ENCODE measurements at regions not wholly inside any gene's neighbourhood (a gene's known extent, or its start where the extent isn't known, plus 50 kb on each side); places are given as distances from the start of the nearest gene placed in this dataset.

DNA sequence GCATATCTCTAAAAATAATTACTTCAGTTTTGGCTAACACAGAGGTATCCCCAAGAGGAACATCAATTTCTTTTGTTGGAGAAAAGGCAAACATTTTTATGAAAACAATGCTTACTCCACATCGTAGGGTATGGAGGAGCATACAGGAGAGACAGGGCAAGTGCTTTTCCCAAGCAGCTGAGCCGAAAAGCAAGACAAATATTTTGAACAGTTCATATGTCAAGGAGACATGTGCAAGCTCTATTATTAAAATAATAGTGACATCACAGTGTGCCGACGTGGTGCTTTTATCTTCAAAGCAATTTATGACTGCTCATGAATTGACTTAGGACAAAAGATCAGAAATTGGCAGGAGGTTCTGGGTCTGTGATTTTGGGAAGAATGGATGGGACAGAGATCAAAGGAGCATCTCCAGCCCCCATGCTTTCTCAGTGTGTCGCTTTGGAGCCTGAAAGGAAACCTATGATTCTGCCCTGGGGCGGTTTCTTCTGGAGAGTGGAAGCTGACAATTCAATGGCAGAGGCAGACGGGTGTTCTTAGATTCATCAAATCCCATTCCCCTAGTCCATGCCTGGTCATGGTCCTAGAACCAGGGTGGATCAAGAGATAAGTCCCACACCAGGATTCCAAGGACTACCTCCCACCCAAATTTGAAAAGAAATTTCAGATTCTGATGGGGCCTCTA lies 97.1 kb downstream of the JCAD start:
- DNase-seq, result no peak

DNA sequence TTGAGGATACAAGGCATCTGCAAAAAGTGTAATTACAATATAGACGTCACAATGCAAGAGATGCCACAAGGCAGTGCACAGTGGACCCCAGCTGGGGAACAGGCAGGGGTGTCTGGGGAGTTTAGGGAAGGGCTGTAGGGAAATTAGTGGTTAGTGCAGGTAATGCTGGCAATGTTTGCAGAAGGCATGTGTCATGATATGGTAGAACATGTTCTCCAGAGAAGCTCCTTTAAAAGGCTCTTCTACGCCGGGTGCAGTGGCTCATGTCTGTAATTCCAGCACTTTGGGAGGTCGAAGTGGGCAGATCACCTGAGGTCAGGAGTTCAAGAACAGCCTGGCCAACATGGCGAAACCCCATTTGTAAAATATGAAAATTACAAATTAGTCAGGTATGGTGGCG lies 98.0 kb downstream of the JCAD start:
- no peak for DNase-seq

DNA sequence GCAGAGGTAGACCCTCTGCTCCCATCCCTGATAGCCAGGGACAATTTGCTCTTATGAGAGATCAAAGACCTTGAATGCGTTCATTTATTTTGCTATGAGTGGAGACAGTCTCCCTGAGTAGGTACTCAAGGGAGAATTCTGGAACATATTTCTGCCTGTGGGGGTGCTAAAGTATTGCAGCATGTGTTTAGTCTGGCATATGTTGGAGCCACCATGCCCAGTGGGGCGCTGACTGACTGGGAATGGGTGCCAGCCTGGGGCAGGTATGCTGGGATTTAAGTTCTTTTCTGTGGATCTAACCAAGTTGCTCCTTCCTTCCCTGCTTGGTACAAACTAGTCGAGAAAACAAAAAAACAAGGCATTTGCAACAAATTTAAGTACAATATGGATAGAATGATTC lies 99.1 kb downstream of the JCAD start:
- DNase-seq, result no peak

DNA sequence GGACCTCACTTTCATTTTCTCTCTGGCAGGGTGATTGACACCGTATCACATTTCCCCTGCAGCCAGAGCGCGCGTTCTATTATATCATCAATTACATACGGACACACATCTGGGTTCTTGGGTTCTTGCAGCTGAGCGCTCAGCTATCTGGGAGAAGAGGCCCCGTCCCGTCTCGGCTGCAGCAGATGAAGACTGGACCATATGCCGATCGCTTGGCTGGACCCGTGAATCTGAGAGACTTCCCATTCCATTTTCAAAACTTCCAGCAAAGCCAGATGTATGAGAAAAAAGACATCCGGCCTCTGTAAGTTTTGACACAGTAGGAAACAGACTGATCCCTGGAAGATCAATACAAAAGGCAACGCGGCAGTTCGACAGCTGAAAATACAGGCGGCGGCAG lies 99.8 kb downstream of the JCAD start:
- no peak for DNase-seq

DNA sequence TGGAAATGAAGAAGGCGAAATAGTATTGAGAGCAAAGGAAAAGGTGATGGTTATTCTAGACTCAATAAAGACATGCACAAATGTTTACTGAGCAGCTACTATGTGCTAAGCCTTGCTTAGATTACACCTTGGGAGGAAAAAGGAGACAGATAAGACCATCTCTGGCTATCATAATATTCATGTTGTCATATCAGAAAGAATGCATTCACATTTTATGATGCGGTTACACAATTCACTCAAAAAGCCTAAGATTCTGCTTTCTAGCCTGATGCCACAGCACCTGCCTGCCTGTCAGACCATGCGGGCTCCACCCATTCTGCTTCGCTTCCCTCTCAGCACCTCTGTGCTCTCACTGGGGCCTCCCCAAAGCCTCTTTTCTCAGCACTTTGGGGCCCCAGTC lies 100.9 kb downstream of the JCAD start:
- no peak for DNase-seq

DNA sequence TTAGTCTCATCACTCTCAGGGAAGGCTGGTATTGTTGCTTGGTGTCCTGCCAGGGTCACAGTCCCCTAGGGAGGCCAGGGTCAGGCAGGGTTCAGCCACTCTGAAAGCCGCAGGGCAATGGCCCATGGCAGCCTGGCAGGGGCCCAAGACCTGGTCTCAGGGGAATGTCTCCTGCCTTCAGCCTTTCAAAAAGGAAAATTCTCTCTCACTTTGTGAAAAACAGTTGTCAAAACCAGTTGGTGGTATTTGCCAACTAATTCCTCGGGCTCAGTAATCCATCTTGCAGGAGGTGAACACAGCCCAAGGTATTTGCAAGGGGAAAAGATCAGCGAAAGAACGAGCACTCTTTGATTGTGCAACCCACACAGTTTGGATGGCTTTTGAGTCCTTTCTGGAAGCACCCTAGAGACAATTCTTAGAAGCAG lies 101.5 kb downstream of the JCAD start:
- no peak for DNase-seq

DNA sequence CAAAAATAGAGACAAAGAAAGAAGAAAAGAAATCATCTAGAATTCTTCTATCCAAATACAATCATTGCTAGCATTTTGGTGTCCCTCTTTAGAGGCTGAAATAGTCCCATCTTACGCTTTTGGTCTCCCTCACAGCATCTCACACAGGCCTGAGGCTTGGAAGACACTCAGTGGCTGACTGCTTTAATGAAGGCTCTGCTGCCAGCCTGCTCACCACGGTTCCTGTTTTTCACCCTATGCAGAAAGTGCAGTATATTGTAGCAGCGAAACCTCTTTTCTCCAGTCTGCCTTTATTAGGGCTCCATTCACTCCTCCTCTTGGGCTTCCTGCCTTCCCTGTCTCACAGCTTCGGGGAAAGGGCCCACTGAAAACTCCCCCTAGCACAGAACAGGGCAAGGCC lies 102.2 kb downstream of the JCAD start:
- no peak for DNase-seq

DNA sequence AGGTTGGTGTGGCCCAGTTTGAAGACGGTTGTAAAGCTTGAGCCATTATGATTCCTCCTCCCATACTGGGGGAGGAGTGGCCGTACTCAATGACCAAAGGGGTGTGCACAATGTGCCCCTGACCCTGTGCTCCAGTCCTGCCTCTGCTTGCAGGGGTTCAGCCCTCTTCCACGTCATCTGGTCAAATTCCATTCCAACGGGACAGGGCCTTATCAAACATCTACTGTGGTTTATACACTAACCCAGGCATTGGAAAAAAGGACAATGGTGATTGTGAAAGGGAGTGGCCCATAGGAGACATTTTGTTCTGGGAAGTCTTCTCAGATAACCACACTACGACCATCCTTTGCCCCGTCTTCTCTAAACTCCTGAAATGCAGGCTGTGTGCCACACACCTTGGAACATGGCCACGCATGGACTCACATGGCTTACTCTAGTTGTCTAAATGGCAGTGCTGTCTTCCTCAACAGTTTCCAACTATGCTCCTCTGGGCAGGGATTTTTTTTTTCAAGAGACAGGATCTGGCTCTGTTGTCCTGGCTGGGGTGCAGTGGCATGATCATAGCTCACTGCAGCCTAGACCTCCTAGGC lies 103.0 kb downstream of the JCAD start:
- no peak for DNase-seq

DNA sequence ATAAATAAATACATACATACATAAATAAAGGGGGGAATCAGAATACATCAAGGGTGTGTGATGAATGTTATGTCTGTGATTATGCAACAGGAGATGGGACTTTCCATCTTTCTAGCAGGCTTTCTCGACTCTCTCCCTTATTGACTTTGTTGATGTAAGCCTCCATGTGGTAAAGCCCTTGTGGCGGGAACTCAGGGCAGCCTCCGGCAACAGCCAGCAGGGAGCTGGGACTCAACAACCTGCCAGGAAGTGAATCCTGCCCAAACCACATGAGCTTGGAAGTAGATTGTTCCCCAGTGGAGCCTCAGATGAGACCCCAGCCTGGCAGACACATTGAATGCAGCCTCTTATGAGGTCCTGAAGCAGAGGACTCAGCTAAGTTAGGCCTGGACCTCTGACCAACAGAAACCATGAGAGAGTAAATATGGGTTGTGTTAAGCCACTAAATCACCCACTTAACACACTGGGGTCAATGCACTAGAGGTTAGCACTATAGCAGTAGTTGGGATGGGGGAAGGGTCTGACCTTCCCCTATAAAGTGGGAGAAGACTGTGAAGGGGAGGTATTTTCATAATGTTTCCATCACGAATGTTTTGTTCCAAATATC lies 104.0 kb downstream of the JCAD start:
- DNase-seq, result no peak

DNA sequence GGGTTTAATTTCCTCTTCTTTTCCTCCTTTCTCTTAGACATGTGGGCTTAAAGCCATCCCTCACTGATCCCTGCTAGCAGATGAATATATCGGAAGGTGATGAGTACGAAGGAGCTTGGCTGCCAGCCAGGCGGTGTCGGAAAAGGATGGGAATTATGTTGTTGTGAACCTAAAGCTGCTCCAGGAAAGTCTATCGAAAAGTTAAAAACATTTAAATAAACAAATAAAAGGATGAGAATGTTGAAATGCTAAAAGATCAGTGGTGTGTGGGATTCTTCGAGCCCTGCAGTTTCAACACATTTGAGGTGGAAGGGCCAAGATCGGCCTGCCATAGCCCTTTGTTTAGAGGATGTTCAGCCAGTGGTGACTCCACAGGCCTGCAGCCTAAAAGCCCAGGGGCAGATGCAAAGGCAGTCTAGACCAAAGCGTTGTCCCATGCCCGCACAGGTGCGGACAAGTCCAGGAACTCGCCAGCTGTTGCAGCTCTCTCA lies 107.9 kb downstream of the JCAD start:
- DNase-seq, result no peak

DNA sequence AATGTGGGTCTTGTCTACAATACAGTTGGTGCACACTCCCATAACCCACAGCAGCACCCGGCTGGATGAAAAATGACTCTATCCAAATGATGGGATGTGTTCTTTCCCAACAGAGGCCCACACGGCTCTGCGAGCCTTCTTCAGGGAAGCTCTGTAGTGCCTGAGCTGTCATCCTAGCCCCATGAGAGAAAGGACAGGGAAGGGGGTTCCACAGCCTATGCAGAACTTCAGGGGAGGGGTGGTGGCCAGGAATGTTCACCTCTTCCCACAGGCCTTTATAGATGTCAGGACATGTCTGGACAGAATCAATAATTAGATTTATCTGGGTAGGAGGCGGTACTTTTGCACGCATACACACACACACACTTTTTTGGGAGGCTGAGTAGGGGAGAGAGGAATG lies 109.0 kb downstream of the JCAD start:
- no peak for DNase-seq

DNA sequence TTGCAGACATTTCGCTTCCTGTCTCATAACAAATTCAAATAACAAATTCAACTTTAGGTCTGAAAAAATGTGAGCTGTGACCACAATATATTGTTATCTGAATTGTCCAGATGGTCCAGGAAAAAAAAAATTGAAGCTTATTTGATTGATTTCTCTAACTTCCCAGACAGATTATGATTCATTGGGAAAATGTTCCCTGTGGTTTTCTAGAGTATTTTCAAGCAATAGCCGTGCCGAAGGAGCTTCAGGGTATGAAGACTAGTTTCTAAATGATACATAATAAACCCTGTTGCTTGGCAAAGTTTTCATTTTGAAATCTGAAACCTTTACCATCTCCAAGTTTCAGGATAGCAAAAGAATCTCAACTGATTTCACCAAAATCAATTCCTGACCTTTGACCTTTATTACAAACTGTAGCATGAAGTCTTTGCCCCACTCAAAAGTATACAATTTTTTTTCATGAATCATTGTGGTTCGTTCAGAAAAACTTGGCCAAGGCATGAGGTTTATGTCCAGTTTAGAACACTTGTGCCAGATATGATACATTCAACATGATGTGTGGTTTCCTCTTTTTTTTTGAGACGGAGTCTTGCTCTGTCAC lies 109.9 kb downstream of the JCAD start:
- no peak for DNase-seq

DNA sequence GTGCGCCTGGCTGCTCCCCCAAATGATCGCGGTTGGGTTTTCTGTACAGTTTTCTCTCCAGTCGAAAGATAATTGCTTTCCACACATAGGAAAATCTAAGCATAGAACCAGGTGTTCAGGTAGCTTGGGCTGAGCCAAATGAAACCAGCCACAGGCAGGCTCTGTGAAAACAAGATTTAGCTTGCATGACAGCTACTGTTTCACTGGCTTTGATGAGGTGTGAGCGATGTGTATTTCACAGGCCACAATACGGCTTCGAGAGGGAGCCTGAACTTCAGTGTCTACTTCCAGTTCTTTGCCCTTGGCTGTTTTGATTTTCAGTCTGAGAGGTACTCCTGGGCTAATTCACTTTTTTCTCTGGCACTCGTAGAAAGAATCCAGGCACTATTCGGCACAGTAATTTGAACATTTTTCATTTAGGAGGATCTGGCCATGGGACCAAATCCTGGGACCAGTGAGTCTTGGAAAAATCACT lies 110.5 kb downstream of the JCAD start:
- DNase-seq, result no peak

DNA sequence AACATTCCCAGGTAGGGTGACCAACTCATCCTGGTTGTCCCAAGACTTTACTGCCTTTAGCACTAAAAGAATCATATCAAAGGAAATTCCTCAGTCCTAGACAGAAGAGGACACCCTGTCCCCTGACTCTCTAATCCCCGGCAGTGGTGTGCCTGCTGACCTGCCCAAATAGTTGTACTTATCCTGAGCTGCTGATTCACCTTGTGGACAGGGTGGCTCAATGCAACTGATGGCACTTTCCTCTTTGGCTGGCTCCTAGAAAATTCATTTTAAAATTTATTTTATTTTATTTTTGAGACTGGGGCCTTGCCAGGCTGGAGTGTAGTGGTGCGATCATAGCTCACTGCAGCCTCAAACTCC lies 111.7 kb downstream of the JCAD start:
- DNase-seq, result no peak

DNA sequence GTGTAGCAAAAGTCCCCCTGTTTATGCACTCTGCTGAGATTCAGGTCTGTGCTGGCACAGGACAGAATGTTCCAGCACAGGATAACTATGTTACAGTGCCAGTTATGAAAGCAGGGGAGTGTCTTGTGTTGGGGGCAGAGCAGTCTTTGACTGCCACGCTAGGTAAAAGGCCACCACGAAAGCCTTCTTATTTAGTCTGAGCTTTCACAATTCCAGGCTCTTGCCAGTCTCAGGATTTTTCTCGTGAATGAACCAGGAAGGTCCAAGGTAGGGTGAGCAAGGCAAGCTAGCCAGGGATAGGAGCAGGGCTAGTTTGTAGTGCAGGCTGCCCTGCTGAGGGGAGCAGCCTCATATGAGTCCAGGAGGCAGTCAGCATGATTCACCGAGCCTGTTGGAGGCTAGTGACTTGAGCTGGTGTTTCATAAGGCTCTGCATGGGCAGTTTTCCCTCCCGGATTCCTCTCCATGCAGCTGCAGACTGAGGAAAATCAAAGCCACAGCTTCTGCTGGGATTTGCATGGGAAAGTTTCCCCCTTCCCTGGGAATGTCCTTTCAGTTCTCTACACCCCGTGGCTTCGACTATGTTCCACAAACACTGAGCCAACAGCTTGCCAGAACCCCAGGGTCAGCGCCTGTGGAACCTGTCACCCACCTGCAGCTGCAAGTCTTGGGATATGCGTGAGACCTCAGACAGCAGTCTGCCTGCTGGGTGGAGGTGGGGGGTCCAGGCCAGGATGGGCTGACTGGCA lies 112.3 kb downstream of the JCAD start:
- DNase-seq, result no peak

DNA sequence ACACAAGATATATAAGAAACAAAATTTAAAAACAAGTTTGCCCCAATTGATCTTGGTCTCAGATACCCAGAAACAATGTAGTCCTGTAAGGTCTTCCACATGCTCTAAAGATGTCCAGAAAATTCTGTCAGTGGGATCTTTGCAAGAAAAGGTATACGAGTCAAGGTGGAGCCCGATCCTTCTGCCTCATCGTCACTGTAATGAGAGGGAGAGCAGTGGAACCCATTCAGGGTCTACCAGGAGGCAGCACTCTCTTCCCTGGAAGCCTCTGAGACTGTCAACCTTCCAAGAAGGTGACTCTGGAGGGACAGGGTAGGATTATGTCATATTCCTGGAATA lies 112.8 kb downstream of the JCAD start:
- DNase-seq, result no peak

DNA sequence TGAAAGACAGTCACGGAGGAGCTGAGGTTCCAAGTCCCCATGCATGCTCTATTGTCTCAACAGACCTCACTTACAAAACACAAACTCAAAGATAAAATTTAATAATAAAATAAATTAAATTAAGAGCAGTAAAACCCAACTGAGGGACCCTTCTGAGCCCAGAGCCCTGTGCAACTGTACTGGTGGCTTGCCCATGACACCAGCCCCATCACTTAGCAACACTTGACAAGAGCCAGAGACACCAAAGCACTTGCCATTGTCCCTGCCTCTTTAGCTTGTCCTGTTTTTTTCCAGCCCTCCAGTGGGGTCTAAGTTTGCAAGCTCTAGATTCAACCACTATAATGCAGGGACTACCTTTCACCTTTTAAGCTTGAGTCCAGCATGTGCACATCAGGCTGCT lies 117.9 kb downstream of the JCAD start:
- DNase-seq, result no peak

DNA sequence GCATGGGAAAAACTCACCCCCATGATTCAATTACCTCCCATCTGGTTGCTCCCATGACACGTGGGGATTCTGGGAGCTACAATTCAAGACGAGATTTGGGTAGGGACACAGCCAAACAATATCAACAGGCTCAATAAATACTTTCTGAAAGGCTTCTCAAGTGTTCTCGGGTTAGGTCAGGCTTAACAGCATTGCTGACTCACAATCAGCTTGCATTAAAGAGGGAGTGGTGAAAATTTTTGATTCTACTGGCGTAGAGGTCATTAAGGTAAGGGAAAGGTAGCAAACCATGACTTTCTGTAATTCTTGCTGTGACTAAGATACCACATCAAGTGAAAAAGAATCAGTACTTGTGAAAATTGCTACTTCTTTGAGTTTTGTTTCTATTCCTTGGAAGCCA lies 126.4 kb downstream of the JCAD start:
- DNase-seq, result no peak

DNA sequence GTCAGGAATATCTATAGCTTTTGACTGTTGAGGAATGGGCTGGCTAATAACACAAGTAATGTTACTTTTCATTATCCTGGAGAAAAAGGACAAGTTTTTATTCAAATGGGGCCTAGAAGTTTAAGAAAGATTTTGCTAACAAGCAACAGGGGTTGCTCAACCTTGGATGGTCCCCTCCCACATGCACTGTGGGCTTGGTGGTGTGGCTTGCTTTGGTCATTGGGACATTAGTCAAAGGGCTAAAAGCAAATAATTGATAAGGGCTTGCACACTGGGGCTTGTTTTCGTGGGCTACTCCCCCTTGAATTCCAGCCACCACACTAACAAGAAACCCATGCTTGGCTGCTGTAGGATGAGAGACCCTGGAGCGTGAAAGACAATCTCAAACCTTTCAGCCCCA lies 127.6 kb downstream of the JCAD start:
- DNase-seq, result no peak

DNA sequence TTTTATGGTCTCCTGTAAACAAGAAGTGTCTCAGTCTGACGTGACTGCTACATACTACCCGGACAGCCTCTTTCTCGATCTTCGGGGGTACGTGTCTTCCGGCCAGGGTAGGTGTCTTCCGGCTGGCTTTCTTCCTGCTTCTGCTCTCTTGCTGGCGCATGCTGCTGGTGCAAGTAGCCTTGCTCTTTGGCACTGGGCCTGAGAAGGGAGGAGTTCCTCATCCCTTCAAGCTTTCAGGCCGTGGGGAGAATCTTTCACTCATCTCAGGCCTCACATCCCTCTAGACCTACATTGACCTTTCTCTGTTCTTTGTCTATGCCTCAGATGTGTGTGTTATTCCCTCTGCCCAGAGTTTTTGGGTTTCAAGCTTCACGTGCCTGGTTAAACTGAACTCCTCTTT lies 130.4 kb downstream of the JCAD start:
- no peak for DNase-seq

DNA sequence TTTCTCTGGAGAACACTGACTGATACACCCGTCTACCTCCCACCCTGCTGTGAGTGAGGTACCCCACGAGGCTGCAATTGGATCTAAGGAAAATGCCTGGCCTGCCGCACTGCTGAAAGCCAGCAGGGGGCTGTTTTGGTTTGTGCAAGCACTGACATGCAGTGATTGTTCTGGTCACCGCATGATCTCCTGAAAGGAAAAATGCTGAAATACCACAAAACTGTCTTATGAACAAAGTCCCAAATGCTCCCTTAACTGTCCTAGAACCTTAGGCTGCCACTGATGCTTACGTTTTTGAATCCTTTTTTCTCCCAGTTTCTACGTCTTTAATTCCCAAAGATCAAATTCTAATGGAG lies 132.7 kb downstream of the JCAD start:
- DNase-seq, result no peak

DNA sequence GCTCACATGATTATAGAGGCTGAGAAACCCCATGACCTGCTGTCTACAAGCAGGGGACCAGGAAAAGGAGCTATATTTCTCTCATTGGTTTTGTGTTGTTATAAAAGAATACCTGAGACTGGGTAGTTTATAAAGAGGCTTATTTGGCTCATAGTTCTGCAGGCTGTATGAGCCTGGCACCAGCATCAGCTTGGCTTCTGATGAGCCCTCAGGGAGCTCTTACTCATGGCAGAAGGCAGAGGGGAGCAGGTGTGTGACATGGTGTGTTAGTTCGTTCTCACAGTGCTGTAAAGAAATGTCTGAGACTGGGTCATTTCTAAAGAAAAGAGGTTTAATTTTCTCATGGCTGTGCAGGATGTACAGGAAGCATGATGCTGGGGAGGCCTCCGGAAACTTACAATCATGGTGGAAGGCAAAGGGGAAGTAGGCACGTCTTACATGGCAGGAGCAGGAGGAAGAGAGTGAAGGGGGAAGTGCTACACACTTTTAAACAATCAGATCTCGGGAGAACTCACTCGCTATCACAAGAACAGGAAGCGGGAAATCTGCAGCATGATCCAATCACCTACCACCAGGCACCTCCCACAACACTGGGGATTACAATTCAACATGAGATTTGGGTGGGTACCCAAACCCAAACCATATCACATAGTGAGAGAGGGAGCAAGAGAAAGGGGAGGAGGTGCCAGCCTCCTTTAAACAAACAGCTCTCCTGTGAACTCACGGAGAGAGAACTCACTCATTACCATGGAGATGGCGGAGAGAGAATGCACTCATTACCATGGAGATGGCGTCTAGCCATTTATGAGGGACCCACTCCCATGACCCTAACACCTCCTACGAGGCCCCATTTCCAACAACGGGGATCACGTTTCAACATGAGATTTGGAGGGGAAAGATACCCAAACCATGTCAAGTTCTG lies 133.4 kb downstream of the JCAD start:
- no peak for DNase-seq

DNA sequence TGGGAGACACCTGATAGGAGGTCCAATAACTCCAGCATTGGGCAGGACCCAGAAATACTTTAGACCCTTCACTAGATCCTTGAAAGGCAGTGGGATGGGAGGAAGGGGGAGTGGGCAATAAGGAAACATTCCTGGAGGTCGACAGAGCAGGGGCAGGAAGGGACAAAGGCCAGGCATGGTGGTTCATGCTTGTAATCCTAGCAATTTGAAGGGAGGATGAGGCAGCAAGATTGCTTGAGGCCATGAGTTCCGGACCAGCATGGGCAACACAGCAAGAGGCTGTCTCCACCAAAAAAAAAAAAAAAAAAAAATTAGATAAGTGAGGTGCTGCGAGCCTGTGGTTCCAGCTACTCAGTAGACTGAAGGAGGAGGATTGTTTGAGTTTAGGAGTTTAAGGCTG lies 134.9 kb downstream of the JCAD start:
- no peak for DNase-seq

Data from activated CD8-positive, alpha-beta memory T cell treated with anti-CD3 and anti-CD28 coated beads, Interleukin-2, amount 50 U/mL, for 4 hours (primary cell).